NOMO-1 treated with dmso at 0.1 percent for 144 hours (cell line): ENCODE measurements at regions not wholly inside any gene's neighbourhood (a gene's known extent, or its start where the extent isn't known, plus 50 kb on each side); places are given as distances from the start of the nearest gene placed in this dataset.

Source experiments
- DNase-seq: peaks from one replicate; lab custom pipeline; 2025; ENCODE audit not compliant: unreplicated experiment; lab: John Stamatoyannopoulos, UW

GRCh38 chr13:107220245-107220644 lies 652.3 kb upstream of the ARGLU1 start:
- no peak for DNase-seq

GRCh38 chr13:107217251-107217650 lies 649.3 kb upstream of the ARGLU1 start:
- DNase-seq = no peak

- no peak for DNase-seq
Observed at GRCh38 chr13:107216046-107216755, 648.3 kb upstream of the ARGLU1 start.

- DNase-seq = peak; percentile 15
Observed at GRCh38 chr13:107211073-107211472, 643.1 kb upstream of the ARGLU1 start.

- DNase-seq = no peak
Observed at GRCh38 chr13:107210723-107211030, 642.7 kb upstream of the ARGLU1 start.

- no peak for DNase-seq
Observed at GRCh38 chr13:107209824-107210722, 642.1 kb upstream of the ARGLU1 start.

GRCh38 chr13:107208889-107209288 lies 641.0 kb upstream of the ARGLU1 start:
- no peak for DNase-seq

GRCh38 chr13:107205318-107206104 lies 637.6 kb upstream of the ARGLU1 start:
- DNase-seq = no peak

- DNase-seq = no peak
Observed at GRCh38 chr13:107203146-107203847, 635.4 kb upstream of the ARGLU1 start.

- DNase-seq = no peak
Observed at GRCh38 chr13:107202371-107203023, 634.6 kb upstream of the ARGLU1 start.

- no peak for DNase-seq
Observed at GRCh38 chr13:107200491-107200890, 632.6 kb upstream of the ARGLU1 start.

GRCh38 chr13:107192289-107192688 lies 624.4 kb upstream of the ARGLU1 start:
- DNase-seq = no peak

GRCh38 chr13:107190065-107190464 lies 622.1 kb upstream of the ARGLU1 start:
- DNase-seq = no peak

- DNase-seq = no peak
Observed at GRCh38 chr13:107185889-107186288, 618.0 kb upstream of the ARGLU1 start.

- no peak for DNase-seq
Observed at GRCh38 chr13:107170270-107170931, 602.5 kb upstream of the ARGLU1 start.

GRCh38 chr13:107157271-107157670 lies 589.3 kb upstream of the ARGLU1 start:
- DNase-seq = no peak

GRCh38 chr13:107144432-107144831 lies 576.5 kb upstream of the ARGLU1 start:
- DNase-seq = no peak

GRCh38 chr13:107141767-107142166 lies 573.8 kb upstream of the ARGLU1 start:
- DNase-seq = no peak

- no peak for DNase-seq
Observed at GRCh38 chr13:107139006-107139405, 571.1 kb upstream of the ARGLU1 start.

- no peak for DNase-seq
Observed at GRCh38 chr13:107138486-107138885, 570.5 kb upstream of the ARGLU1 start.
